Heart left ventricle (tissue), 13 donors: ENCODE measurements at regions not wholly inside any gene's neighbourhood (a gene's known extent, or its start where the extent isn't known, plus 50 kb on each side); places are given as distances from the start of the nearest gene placed in this dataset.

Source experiments
- CTCF ChIP-seq, 12 donors: fragments of 200-600 bp; sonication (generic) in 4 of 12; IDR thresholded peaks; one replicate each; pipeline versions ENCODE4 v1.5.0 to v1.8.0; 2018 to 2022; ENCODE audit warnings: antibody characterized with exemption in 12 of 12, mild to moderate bottlenecking in 5 of 12
- POLR2A ChIP-seq, 2 donors: fragments of 450-650 bp; IDR thresholded peaks; one replicate each; pipeline ENCODE4 v1.6.1; 2017; ENCODE audit warnings: antibody characterized with exemption in 2 of 2, mild to moderate bottlenecking in 2 of 2, moderate library complexity in 2 of 2
- donor health status: ischemic (EF 13 %, LVEDD 7.1; RV severe dilation, severe dysfunction).
- donor health status: DM: no; HTN: yes; CAD: no.
- donor health status: DM: no; HTN: no; CAD: no.
- donor health status: ischemic (EF 25% LVEDD 6.9; RV normal size, moderate dysfunction).
- donor health status: ischemic (EF 25% LVEDD 5.7; RV mildly dilated, moderate dysfunction).
- donor health status: ischemic (EF 35%, LVEDD 5.7; RV mildly dilated, moderate dysfunction).
- donor health status: nonischemic (EF 11% LVEDD 7.7; RV severe dilation, severe dysfunction).
- donor health status: DM: yes; HTN: yes; CAD: no.
- donor health status: PGD.
- donor health status: ischemic (EF 29% LVEDD 5.4; RV normal size, mild dysfunction).
- donor health status: nonischemic (EF 23%, LVEDD 6.1; RV moderate dilation, normal function).

DNA sequence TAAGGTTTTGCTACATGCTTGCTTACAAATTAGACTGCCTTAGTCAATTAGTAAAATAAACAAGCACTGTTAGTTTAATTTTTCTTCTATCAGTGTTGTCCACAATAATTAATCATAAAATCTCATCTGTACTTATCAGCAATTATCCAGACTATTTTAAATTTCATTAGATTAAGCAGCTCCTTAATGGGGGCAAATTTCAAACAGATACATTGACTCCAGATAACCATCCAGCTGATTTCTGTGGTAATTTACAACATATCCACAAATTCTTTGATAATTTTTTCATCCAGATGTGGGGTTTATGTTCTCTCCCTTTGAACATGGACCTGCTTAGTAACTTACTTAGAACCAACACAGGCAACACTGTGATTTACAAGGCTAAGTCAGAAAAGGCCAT lies 170.4 kb upstream of the CWC22 start:
- TF ChIP-seq CTCF (IDR thresholded peaks at IDR 0.05) = no peak
- TF ChIP-seq POLR2A (IDR thresholded peaks at IDR 0.05) = no peak
